ENCODE measurements at regions not wholly inside any gene's neighbourhood (a gene's known extent, or its start where the extent isn't known, plus 50 kb on each side); places are given as distances from the start of the nearest gene placed in this dataset.

- no peak for TF ChIP-seq CTCF (IDR thresholded peaks at IDR 0.05)
- TF ChIP-seq ZFX (IDR thresholded peaks at IDR 0.05; ENCODE audit: borderline replicate concordance): no peak
- no peak overlapping the region for H3K27ac ChIP-seq
Observed at GRCh38 chr11:70926543-70927201, 325.7 kb downstream of the SHANK2 start.

- H3K27ac ChIP-seq: no peak overlapping the region
- peak; percentile 7; the same call in 1 of the 2 replicates for TF ChIP-seq CTCF (IDR thresholded peaks at IDR 0.05)
- TF ChIP-seq ZFX (IDR thresholded peaks at IDR 0.05; ENCODE audit: borderline replicate concordance): no peak
Observed at GRCh38 chr11:70928854-70929598, 323.4 kb downstream of the SHANK2 start.

- H3K27ac ChIP-seq: no peak overlapping the region
- TF ChIP-seq CTCF (IDR thresholded peaks at IDR 0.05) (no peak), ZFX (IDR thresholded peaks at IDR 0.05; ENCODE audit: borderline replicate concordance) (no peak)
Observed at GRCh38 chr11:70930215-70930614, 322.2 kb downstream of the SHANK2 start.

GRCh38 chr11:70931430-70931829, 320.9 kb downstream of the SHANK2 start:
- no peak overlapping the region for H3K27ac ChIP-seq
- TF ChIP-seq CTCF (IDR thresholded peaks at IDR 0.05) (no peak), ZFX (IDR thresholded peaks at IDR 0.05; ENCODE audit: borderline replicate concordance) (no peak)

- H3K27ac ChIP-seq: no peak overlapping the region
Observed at GRCh38 chr11:70933981-70934583, 318.3 kb downstream of the SHANK2 start.

GRCh38 chr11:70935006-70935768, 317.2 kb downstream of the SHANK2 start:
- TF ChIP-seq CTCF (IDR thresholded peaks at IDR 0.05): no peak
- no peak for TF ChIP-seq ZFX (IDR thresholded peaks at IDR 0.05; ENCODE audit: borderline replicate concordance)

More at GRCh38 chr11:70933981-70934583, 318.3 kb downstream of the SHANK2 start:
- TF ChIP-seq ZFX (IDR thresholded peaks at IDR 0.05; ENCODE audit: borderline replicate concordance) (no peak), CTCF (IDR thresholded peaks at IDR 0.05) (no peak)

More at GRCh38 chr11:70935006-70935768, 317.2 kb downstream of the SHANK2 start:
- H3K27ac ChIP-seq: no peak overlapping the region
